RWPE2 (cell line): ENCODE measurements at regions not wholly inside any gene's neighbourhood (a gene's known extent, or its start where the extent isn't known, plus 50 kb on each side); places are given as distances from the start of the nearest gene placed in this dataset.

ENCODE experiments used
- ATAC-seq: fragments of 200-7000 bp; cut with Tn5 transposase; 3 replicates; pipeline ENCODE4 v1.9.1; 2021; ENCODE audit warnings: low read depth
- DNase-seq: peaks from one replicate; pipeline ENCODE4 v3.0.0-alpha.2; 2020; ENCODE audit warnings: low spot score
- H3K27ac ChIP-seq: fragments of 450-650 bp; 2 replicates; pipeline ENCODE4 v1.5.1; 2017; ENCODE audit warnings: mild to moderate bottlenecking; ENCODE audit not compliant: poor library complexity, severe bottlenecking
- H3K27me3 ChIP-seq: fragments of 250-450 bp; sonication (Bioruptor Pico); 2 replicates; pipeline ENCODE4 v1.5.1; 2021; ENCODE audit warnings: mild to moderate bottlenecking, moderate library complexity; ENCODE audit not compliant: insufficient read depth, poor library complexity, severe bottlenecking
- H3K36me3 ChIP-seq: fragments of 250-450 bp; sonication (Bioruptor Pico); 2 replicates; pipeline ENCODE4 v1.5.1; 2020; ENCODE audit warnings: low read depth, mild to moderate bottlenecking, moderate library complexity
- H3K4me1 ChIP-seq: fragments of 250-450 bp; sonication (Bioruptor Pico); 2 replicates; pipeline ENCODE4 v1.5.1; 2021; ENCODE audit warnings: mild to moderate bottlenecking, moderate library complexity; ENCODE audit not compliant: insufficient read depth, poor library complexity, severe bottlenecking
- H3K4me3 ChIP-seq: fragments of 250-450 bp; sonication (Bioruptor Pico); 2 replicates; pipeline ENCODE4 v1.5.1; 2021; ENCODE audit warnings: mild to moderate bottlenecking, moderate library complexity; ENCODE audit not compliant: severe bottlenecking
- H3K9me3 ChIP-seq: fragments of 250-450 bp; sonication (Bioruptor Pico); 2 replicates; pipeline ENCODE4 v1.5.1; 2021; ENCODE audit warnings: mild to moderate bottlenecking, moderate library complexity; ENCODE audit not compliant: severe bottlenecking
- CTCF ChIP-seq: fragments of 450-650 bp; IDR thresholded peaks from one replicate; pipeline ENCODE4 v1.5.1; 2017; ENCODE audit warnings: mild to moderate bottlenecking, moderate library complexity; ENCODE audit not compliant: poor library complexity, severe bottlenecking

GRCh38 chr2:7809640-7810039 lies 872.2 kb upstream of the ID2 start:
- Histone ChIP-seq H3K27me3 (no peaks in the 10 kb centered on the region), H3K27ac (no peak overlapping the region), H3K4me1 (peaks cover 21% of the 10 kb centered on the region), H3K9me3 (no peaks in the 10 kb centered on the region), H3K4me3 (no peak overlapping the region), H3K36me3 (no peaks in the 10 kb centered on the region)
- ATAC-seq: no peak
- TF ChIP-seq CTCF: no peak
- DNase-seq: no peak

GRCh38 chr2:7811073-7811472 lies 870.8 kb upstream of the ID2 start:
- Histone ChIP-seq H3K4me3 (no peak overlapping the region), H3K9me3 (no peaks in the 10 kb centered on the region), H3K4me1 (peaks cover 21% of the 10 kb centered on the region), H3K27me3 (no peaks in the 10 kb centered on the region), H3K27ac (peak overlapping the region; percentile 91), H3K36me3 (no peaks in the 10 kb centered on the region)
- ATAC-seq (no peak), DNase-seq (no peak)
- no peak for TF ChIP-seq CTCF

- Histone ChIP-seq H3K36me3 (no peaks in the 10 kb centered on the region), H3K27me3 (no peaks in the 10 kb centered on the region), H3K9me3 (no peaks in the 10 kb centered on the region), H3K4me3 (no peak overlapping the region), H3K4me1 (peaks cover 21% of the 10 kb centered on the region), H3K27ac (peak overlapping the region; percentile 91)
- ATAC-seq: peak; percentile 97
- DNase-seq: no peak
- TF ChIP-seq CTCF: no peak
Observed at GRCh38 chr2:7812231-7812995, 869.4 kb upstream of the ID2 start.

GRCh38 chr2:7813541-7814292 lies 868.1 kb upstream of the ID2 start:
- no peak for TF ChIP-seq CTCF
- Histone ChIP-seq H3K9me3 (no peaks in the 10 kb centered on the region), H3K4me3 (no peak overlapping the region), H3K36me3 (no peaks in the 10 kb centered on the region), H3K27ac (peak overlapping the region; percentile 91), H3K4me1 (peaks cover 21% of the 10 kb centered on the region), H3K27me3 (no peaks in the 10 kb centered on the region)
- ATAC-seq (no peak), DNase-seq (no peak)

- Histone ChIP-seq H3K27ac (no peak overlapping the region), H3K4me3 (no peak overlapping the region), H3K9me3 (no peaks in the 10 kb centered on the region), H3K4me1 (peaks cover 21% of the 10 kb centered on the region), H3K27me3 (no peaks in the 10 kb centered on the region), H3K36me3 (no peaks in the 10 kb centered on the region)
- DNase-seq (no peak), ATAC-seq (no peak)
- no peak for TF ChIP-seq CTCF
Observed at GRCh38 chr2:7815726-7816125, 866.1 kb upstream of the ID2 start.
